IPS-15b (cell line): ENCODE measurements at regions not wholly inside any gene's neighbourhood (a gene's known extent, or its start where the extent isn't known, plus 50 kb on each side); places are given as distances from the start of the nearest gene placed in this dataset.

Experiments used
- H3K27me3 ChIP-seq: one replicate; pipeline ENCODE4 v1.6.1; 2013; ENCODE audit warnings: low read length; ENCODE audit not compliant: control insufficient read depth, insufficient read depth
- H3K36me3 ChIP-seq: one replicate; pipeline ENCODE4 v1.6.1; 2013; ENCODE audit warnings: low read length; ENCODE audit not compliant: control insufficient read depth, insufficient read depth
- H3K4me1 ChIP-seq: one replicate; pipeline ENCODE4 v1.6.1; 2013; ENCODE audit warnings: mild to moderate bottlenecking, low read length; ENCODE audit not compliant: control insufficient read depth, insufficient read depth
- H3K4me3 ChIP-seq: one replicate; pipeline ENCODE4 v1.5.1; 2013; ENCODE audit warnings: low read depth, low read length
- H3K9ac ChIP-seq: one replicate; pipeline ENCODE4 v1.6.1; 2013; ENCODE audit warnings: low read depth, mild to moderate bottlenecking, low read length
- H3K9me3 ChIP-seq: one replicate; pipeline ENCODE4 v1.6.1; 2013; ENCODE audit warnings: mild to moderate bottlenecking, low read length; ENCODE audit not compliant: control insufficient read depth, insufficient read depth

- H3K4me3 ChIP-seq = no peak overlapping the region
- H3K4me1 ChIP-seq = no peaks in the 10 kb centered on the region
- no peaks in the 10 kb centered on the region for H3K27me3 ChIP-seq
- H3K36me3 ChIP-seq = no peaks in the 10 kb centered on the region
- H3K9me3 ChIP-seq = no peaks in the 10 kb centered on the region
- no peak overlapping the region for H3K9ac ChIP-seq
These were observed 220.5 kb upstream of the ATXN7L3B start for GRCh38 chr12:74317078-74317601.

- Histone ChIP-seq H3K9me3 (no peaks in the 10 kb centered on the region), H3K4me1 (no peaks in the 10 kb centered on the region)
These were observed 219.9 kb upstream of the ATXN7L3B start for GRCh38 chr12:74317741-74318140.

GRCh38 chr12:74319886-74320285 lies 217.7 kb upstream of the ATXN7L3B start:
- no peak overlapping the region for H3K9ac ChIP-seq
- H3K4me1 ChIP-seq = no peaks in the 10 kb centered on the region
- no peaks in the 10 kb centered on the region for H3K27me3 ChIP-seq
- no peaks in the 10 kb centered on the region for H3K9me3 ChIP-seq
- H3K36me3 ChIP-seq = no peaks in the 10 kb centered on the region
- H3K4me3 ChIP-seq = no peak overlapping the region

More at GRCh38 chr12:74317741-74318140, 219.9 kb upstream of the ATXN7L3B start:
- Histone ChIP-seq H3K36me3 (no peaks in the 10 kb centered on the region), H3K27me3 (no peaks in the 10 kb centered on the region), H3K9ac (no peak overlapping the region), H3K4me3 (no peak overlapping the region)

- Histone ChIP-seq H3K9ac (no peak overlapping the region), H3K4me1 (no peaks in the 10 kb centered on the region), H3K9me3 (no peaks in the 10 kb centered on the region), H3K4me3 (no peak overlapping the region), H3K36me3 (no peaks in the 10 kb centered on the region), H3K27me3 (no peaks in the 10 kb centered on the region)
These were observed 216.3 kb upstream of the ATXN7L3B start for GRCh38 chr12:74321381-74321780.

GRCh38 chr12:74322792-74323191 lies 214.8 kb upstream of the ATXN7L3B start:
- H3K4me3 ChIP-seq = no peak overlapping the region
- no peaks in the 10 kb centered on the region for H3K4me1 ChIP-seq
- H3K9me3 ChIP-seq = no peaks in the 10 kb centered on the region
- no peaks in the 10 kb centered on the region for H3K36me3 ChIP-seq
- H3K27me3 ChIP-seq = no peaks in the 10 kb centered on the region
- no peak overlapping the region for H3K9ac ChIP-seq

- H3K4me3 ChIP-seq = no peak overlapping the region
These were observed 209.0 kb upstream of the ATXN7L3B start for GRCh38 chr12:74328623-74329022.

GRCh38 chr12:74334780-74335179 lies 202.9 kb upstream of the ATXN7L3B start:
- Histone ChIP-seq H3K36me3 (no peaks in the 10 kb centered on the region), H3K9me3 (no peaks in the 10 kb centered on the region), H3K9ac (no peak overlapping the region), H3K4me3 (no peak overlapping the region), H3K27me3 (no peaks in the 10 kb centered on the region), H3K4me1 (no peaks in the 10 kb centered on the region)

More at GRCh38 chr12:74328623-74329022, 209.0 kb upstream of the ATXN7L3B start:
- Histone ChIP-seq H3K27me3 (no peaks in the 10 kb centered on the region), H3K4me1 (no peaks in the 10 kb centered on the region), H3K9me3 (no peaks in the 10 kb centered on the region), H3K9ac (no peak overlapping the region), H3K36me3 (no peaks in the 10 kb centered on the region)

GRCh38 chr12:74337951-74338350 lies 199.7 kb upstream of the ATXN7L3B start:
- Histone ChIP-seq H3K27me3 (no peaks in the 10 kb centered on the region), H3K36me3 (no peaks in the 10 kb centered on the region), H3K9me3 (no peaks in the 10 kb centered on the region), H3K9ac (no peak overlapping the region), H3K4me1 (no peaks in the 10 kb centered on the region), H3K4me3 (no peak overlapping the region)

- H3K36me3 ChIP-seq = no peaks in the 10 kb centered on the region
- no peaks in the 10 kb centered on the region for H3K27me3 ChIP-seq
- no peak overlapping the region for H3K4me3 ChIP-seq
- H3K9me3 ChIP-seq = no peaks in the 10 kb centered on the region
- no peaks in the 10 kb centered on the region for H3K4me1 ChIP-seq
- no peak overlapping the region for H3K9ac ChIP-seq
These were observed 198.4 kb upstream of the ATXN7L3B start for GRCh38 chr12:74339211-74339610.

- no peak overlapping the region for H3K4me3 ChIP-seq
These were observed 187.7 kb upstream of the ATXN7L3B start for GRCh38 chr12:74349925-74350324.

GRCh38 chr12:74365178-74365964 lies 172.3 kb upstream of the ATXN7L3B start:
- H3K27me3 ChIP-seq = no peaks in the 10 kb centered on the region
- no peak overlapping the region for H3K9ac ChIP-seq
- H3K9me3 ChIP-seq = no peaks in the 10 kb centered on the region
- H3K4me1 ChIP-seq = no peaks in the 10 kb centered on the region
- no peak overlapping the region for H3K4me3 ChIP-seq
- peaks cover 2% of the 10 kb centered on the region for H3K36me3 ChIP-seq

More at GRCh38 chr12:74349925-74350324, 187.7 kb upstream of the ATXN7L3B start:
- H3K9me3 ChIP-seq = no peaks in the 10 kb centered on the region
- no peaks in the 10 kb centered on the region for H3K36me3 ChIP-seq
- H3K4me1 ChIP-seq = no peaks in the 10 kb centered on the region
- no peaks in the 10 kb centered on the region for H3K27me3 ChIP-seq
- H3K9ac ChIP-seq = no peak overlapping the region

GRCh38 chr12:74370608-74371216 lies 166.9 kb upstream of the ATXN7L3B start:
- no peaks in the 10 kb centered on the region for H3K9me3 ChIP-seq
- H3K4me1 ChIP-seq = no peaks in the 10 kb centered on the region
- no peaks in the 10 kb centered on the region for H3K36me3 ChIP-seq
- no peak overlapping the region for H3K4me3 ChIP-seq
- no peaks in the 10 kb centered on the region for H3K27me3 ChIP-seq
- no peak overlapping the region for H3K9ac ChIP-seq
